Thymus (tissue), 11 donors: ENCODE measurements at regions not wholly inside any gene's neighbourhood (a gene's known extent, or its start where the extent isn't known, plus 50 kb on each side); places are given as distances from the start of the nearest gene placed in this dataset.

Experiments used
- DNase-seq, 9 donors: peaks; one replicate each; pipeline ENCODE4 v3.0.0-alpha.2; 2013; ENCODE audit warnings: low spot score in 9 of 9, low read depth in 6 of 9, missing footprints in 1 of 9
- H3K27ac ChIP-seq, 2 donors: one replicate each; pipeline ENCODE4 v1.5.1; 2013; ENCODE audit warnings: control low read depth in 1 of 2, low read depth in 1 of 2, low read length in 1 of 2, mild to moderate bottlenecking in 1 of 2, moderate library complexity in 1 of 2
- H3K27me3 ChIP-seq, 2 donors: one replicate each; pipeline ENCODE4 v1.5.1; 2013; ENCODE audit warnings: low read length in 1 of 2; ENCODE audit not compliant: control insufficient read depth in 2 of 2, insufficient read depth in 1 of 2
- H3K36me3 ChIP-seq, 2 donors: one replicate each; pipeline ENCODE4 v1.5.1; 2013; ENCODE audit warnings: low read length in 1 of 2, mild to moderate bottlenecking in 1 of 2, moderate library complexity in 1 of 2; ENCODE audit not compliant: control insufficient read depth in 2 of 2, insufficient read depth in 2 of 2
- H3K4me1 ChIP-seq, 2 donors: one replicate each; pipeline ENCODE4 v1.5.1; 2013; ENCODE audit warnings: low read length in 2 of 2; ENCODE audit not compliant: control insufficient read depth in 2 of 2, insufficient read depth in 2 of 2
- H3K4me3 ChIP-seq, 2 donors: one replicate each; pipeline ENCODE4 v1.5.1; 2013; ENCODE audit warnings: low read length in 2 of 2, control low read depth in 1 of 2, mild to moderate bottlenecking in 1 of 2
- H3K9me3 ChIP-seq, 2 donors: one replicate each; pipeline ENCODE4 v1.5.1; 2013; ENCODE audit warnings: low read length in 1 of 2, mild to moderate bottlenecking in 1 of 2; ENCODE audit not compliant: control insufficient read depth in 2 of 2, insufficient read depth in 1 of 2
- WGBS: extraction: QIAGEN DNeasy Blood & Tissue Kit; methylation state at CpG from one replicate; pipeline ENCODE4 v1.1.7; 2013; 5-methylcytosine and 5-hydroxymethylcytosine counted together
- donor health status: healthy.

DNA sequence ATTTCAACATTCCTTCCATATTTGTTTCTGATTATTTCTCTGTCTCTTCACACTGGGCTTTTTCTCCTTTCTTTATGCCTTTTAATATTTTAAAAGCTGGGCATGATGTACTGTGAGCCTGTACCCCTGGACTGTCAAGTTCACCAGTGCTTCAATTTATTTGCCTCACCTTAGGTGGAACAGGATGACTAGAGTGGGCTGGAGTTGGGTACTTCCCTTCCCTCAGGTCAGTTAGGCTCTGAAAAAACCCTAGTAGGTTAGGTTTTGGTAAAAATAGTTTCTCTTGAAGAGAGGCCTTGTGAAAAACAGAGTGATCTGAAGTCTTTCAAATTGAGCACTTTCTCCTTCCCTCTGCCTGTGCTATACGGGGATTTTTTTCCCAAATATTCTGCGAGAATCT is 163.0 kb upstream of the LYPLAL1 start:
- 92% methylated on average over 2 of the region's 2 CpGs for WGBS
- DNase-seq = no peak
- no peaks in the 10 kb centered on the region for H3K4me1 ChIP-seq

DNA sequence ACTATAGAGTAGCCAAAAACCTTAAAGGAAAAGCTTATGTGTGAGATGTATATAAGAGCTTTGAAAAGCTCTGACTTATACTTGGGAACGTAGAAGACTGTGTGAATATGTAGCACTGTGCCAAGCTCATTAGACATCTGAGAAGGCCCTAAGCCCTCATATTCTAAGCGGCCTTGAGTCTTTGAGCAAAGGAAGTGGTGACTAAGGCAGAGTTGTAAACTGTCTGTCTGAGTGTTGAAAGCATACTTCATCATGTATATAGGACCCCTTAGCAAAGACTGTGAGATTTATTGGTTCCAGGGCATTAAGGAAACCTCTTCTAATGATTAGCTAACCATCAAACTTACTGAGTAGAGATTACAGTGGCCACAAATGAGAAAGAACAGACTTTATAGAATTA is 153.3 kb upstream of the LYPLAL1 start:
- Histone ChIP-seq H3K4me3 (no peak overlapping the region), H3K9me3 (peaks cover 0 to 3% of the 10 kb centered on the region in 2 donors), H3K4me1 (no peaks in the 10 kb centered on the region), H3K27ac (no peak overlapping the region), H3K27me3 (no peaks in the 10 kb centered on the region), H3K36me3 (no peaks in the 10 kb centered on the region)
- WGBS = 94% methylated on average over 2 of the region's 2 CpGs
- DNase-seq = no peak

More for the DNA sequence above, 163.0 kb upstream of the LYPLAL1 start:
- H3K4me3 ChIP-seq = no peak overlapping the region
- no peaks in the 10 kb centered on the region for H3K36me3 ChIP-seq
- no peaks in the 10 kb centered on the region for H3K9me3 ChIP-seq
- no peak overlapping the region for H3K27ac ChIP-seq
- H3K27me3 ChIP-seq = no peaks in the 10 kb centered on the region

DNA sequence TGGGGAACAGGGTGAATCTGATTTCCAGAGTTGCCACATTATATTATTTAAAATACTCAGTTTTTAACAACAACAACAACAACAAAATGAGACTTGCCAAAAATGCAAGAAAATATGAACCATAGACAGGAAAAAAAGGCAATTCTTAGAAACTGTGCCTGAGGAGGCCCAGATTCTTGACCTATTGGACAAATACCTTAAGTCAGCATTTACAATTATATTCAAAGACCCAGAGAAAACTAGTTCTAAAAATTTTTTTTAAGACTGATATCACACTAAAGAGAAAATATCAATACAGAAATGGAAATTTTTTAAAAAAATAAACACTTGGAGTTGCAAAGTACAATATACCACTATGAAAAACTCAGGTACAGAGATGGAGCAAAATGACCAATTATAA is 152.8 kb upstream of the LYPLAL1 start:
- H3K36me3 ChIP-seq = no peaks in the 10 kb centered on the region
- H3K4me3 ChIP-seq = no peak overlapping the region
- no peak overlapping the region for H3K27ac ChIP-seq
- no peaks in the 10 kb centered on the region for H3K27me3 ChIP-seq
- no peaks in the 10 kb centered on the region for H3K4me1 ChIP-seq
- no peak for DNase-seq
- peaks cover 0 to 3% of the 10 kb centered on the region in 2 donors for H3K9me3 ChIP-seq

DNA sequence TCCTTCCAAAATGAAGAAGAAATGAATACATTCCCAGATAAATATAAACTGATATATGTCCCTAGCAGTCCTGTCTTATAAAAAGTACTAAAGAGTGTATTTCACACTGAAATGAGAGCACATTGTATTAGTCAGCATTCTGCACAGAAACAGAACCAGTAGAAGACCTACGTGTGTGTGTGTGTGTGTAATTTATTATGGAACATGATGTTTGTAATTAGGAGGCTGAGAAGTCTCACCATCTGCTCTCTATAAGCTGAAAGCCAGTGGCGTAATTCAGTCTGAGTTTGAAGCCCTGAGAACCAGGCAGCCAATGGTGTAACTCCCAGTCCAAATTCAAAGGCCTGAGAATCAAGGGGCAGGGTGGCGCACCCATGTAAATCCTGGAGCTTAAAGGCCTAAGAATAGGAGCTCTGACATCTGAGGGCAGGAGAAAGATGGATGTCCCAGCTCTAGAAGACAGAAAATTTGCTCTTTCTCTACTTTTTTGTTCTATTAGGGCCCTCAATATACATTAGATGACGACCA is 146.5 kb upstream of the LYPLAL1 start:
- WGBS = 84% methylated on average over 4 of the region's 4 CpGs
- H3K4me1 ChIP-seq = no peaks in the 10 kb centered on the region
- peaks cover 0 to 2% of the 10 kb centered on the region in 2 donors for H3K9me3 ChIP-seq
- H3K36me3 ChIP-seq = no peaks in the 10 kb centered on the region
- no peak overlapping the region for H3K4me3 ChIP-seq
- H3K27me3 ChIP-seq = no peaks in the 10 kb centered on the region
- H3K27ac ChIP-seq = no peak overlapping the region
- DNase-seq = no peak

DNA sequence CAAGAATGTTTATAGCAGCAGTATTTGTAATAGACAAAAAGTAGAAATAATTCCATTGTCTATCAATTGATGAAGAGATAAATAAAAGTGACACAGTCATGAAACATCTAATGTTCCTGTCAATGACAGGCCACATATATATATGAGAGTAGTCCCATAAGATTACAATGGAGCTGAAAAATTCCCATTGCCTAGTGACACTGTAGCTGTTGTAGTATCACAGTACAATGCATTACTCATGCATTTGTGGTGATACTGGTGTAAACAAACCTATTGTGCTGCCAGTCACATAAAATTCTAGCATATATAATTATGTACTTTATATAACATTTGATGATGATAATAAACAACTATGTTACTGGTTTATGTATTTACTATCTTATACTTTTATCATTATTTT is 141.9 kb upstream of the LYPLAL1 start:
- Histone ChIP-seq H3K4me1 (no peaks in the 10 kb centered on the region), H3K4me3 (no peak overlapping the region), H3K36me3 (no peaks in the 10 kb centered on the region), H3K9me3 (no peaks in the 10 kb centered on the region), H3K27me3 (no peaks in the 10 kb centered on the region), H3K27ac (no peak overlapping the region)
- no peak for DNase-seq

DNA sequence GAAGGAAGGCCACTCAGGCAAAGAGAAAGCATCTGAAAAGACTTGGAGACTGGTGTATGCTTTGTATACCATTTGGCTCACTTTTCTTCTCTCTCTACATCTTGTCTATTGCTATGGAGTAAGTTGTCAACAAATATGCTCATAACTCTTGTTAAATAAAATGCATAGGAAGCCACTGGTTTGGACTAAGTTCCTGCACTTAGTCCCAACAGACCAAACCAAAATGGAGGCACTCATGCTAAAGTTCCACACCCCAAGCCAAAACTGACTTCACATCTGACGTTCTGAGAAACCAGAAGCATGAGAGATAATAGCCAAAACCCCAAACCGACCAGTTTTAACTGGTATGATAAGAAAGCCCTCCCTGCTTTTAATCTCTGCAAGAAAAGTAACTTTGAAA is 135.3 kb upstream of the LYPLAL1 start:
- 89% methylated on average over 2 of the region's 2 CpGs for WGBS
- no peaks in the 10 kb centered on the region for H3K27me3 ChIP-seq
- no peaks in the 10 kb centered on the region for H3K9me3 ChIP-seq
- no peaks in the 10 kb centered on the region for H3K36me3 ChIP-seq
- DNase-seq = no peak
- no peak overlapping the region for H3K27ac ChIP-seq
- H3K4me1 ChIP-seq = no peaks in the 10 kb centered on the region
- no peak overlapping the region for H3K4me3 ChIP-seq

DNA sequence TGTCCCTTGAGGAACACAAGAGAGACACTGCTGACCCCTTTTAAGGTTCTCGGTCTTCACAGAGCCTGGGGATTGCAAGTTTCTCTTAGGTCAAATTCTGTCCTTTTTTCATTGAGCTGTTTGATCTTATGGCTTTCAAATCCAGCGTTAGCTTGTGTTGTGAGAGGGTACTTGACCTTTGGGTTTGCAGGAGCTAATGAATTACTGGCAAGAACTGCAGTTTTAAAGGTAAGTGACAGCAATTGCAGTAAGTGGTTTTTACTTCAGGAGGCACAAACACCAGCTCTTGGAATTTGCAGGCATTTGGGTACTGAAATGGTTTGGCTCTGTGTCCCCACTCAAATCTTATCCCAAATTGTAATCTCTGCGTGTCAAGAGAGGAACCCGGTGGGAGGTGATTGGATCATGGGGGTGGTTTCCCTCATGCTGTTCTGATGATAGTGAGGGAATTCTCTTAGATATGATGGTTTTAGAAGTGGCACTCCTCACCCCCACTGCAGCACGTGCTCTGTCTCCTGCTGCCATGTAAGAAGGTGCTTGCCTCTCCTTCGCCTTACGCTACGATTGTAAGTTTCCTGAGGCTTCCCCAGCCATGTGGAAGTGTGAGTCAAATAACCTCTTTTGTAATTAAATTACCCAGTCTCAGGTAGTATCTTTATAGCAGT is 134.5 kb upstream of the LYPLAL1 start:
- H3K27me3 ChIP-seq = no peaks in the 10 kb centered on the region
- no peaks in the 10 kb centered on the region for H3K4me1 ChIP-seq
- no peaks in the 10 kb centered on the region for H3K36me3 ChIP-seq
- H3K4me3 ChIP-seq = no peak overlapping the region
- H3K27ac ChIP-seq = no peak overlapping the region
- no peak for DNase-seq
- 83% methylated on average over 8 of the region's 8 CpGs for WGBS
- H3K9me3 ChIP-seq = no peaks in the 10 kb centered on the region

DNA sequence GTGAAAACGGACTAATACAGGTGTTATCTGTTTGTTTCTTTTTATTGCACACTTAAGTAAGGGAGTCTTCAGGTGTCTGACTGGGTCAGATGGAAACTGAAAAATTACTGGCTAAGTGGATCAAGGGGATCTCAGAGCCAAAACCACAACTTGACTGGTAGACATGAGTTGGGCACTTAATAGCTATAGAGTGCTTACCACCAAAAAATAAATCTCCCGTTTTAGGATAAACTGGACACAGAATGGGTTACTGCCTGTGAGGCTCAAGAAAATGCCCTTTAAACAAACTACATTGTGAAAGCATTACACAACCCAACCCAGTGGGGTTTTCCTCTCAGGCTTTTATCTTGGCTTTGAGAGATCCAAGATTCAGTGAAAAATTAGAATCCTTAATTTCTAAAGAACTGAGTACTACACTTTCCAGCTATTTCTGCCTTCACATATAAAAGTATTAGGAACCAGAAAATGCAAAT is 134.0 kb upstream of the LYPLAL1 start:
- 96% methylated on average over 2 of the region's 2 CpGs for WGBS
- Histone ChIP-seq H3K4me3 (no peak overlapping the region), H3K27ac (no peak overlapping the region), H3K27me3 (no peaks in the 10 kb centered on the region), H3K9me3 (no peaks in the 10 kb centered on the region), H3K4me1 (no peaks in the 10 kb centered on the region), H3K36me3 (no peaks in the 10 kb centered on the region)
- DNase-seq = no peak

DNA sequence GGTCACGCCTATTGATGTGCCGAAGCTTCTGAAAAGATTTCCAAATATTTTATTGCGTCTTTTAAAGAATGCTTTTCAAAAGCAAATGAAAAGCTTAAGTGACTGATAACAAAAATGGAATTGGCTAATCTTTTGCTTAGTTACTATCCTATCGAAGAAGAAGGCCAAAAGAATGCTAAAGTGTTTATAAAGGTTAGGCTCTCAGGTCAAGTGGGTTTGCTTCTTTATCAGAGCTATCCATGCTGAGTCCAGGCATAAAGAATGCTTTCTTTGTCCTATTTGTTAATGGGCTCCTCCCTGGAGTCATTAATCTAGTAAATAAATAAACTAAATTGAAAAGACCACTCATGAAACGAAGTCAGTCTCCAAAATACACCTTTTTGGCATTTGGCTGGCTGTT is 133.4 kb upstream of the LYPLAL1 start:
- H3K36me3 ChIP-seq = no peaks in the 10 kb centered on the region
- no peaks in the 10 kb centered on the region for H3K4me1 ChIP-seq
- H3K9me3 ChIP-seq = no peaks in the 10 kb centered on the region
- 86% methylated on average over 5 of the region's 5 CpGs for WGBS
- H3K27ac ChIP-seq = no peak overlapping the region
- no peak overlapping the region for H3K4me3 ChIP-seq
- no peaks in the 10 kb centered on the region for H3K27me3 ChIP-seq
- DNase-seq = no peak
